Spleen (tissue), 11 donors: ENCODE measurements at regions not wholly inside any gene's neighbourhood (a gene's known extent, or its start where the extent isn't known, plus 50 kb on each side); places are given as distances from the start of the nearest gene placed in this dataset.

Source experiments
- DNase-seq: peaks from one replicate; pipeline ENCODE4 v3.0.0-alpha.2; 2020
- H3K27ac ChIP-seq, 8 donors: fragments of 200-600 bp; sonication (generic) in 7 of 8; 1 replicate in 4 of 8; 2 replicates in 4 of 8; pipeline versions ENCODE4 v1.5.0 to v1.8.0; 2016 to 2021; ENCODE audit warnings: inconsistent platforms in 4 of 8, mild to moderate bottlenecking in 4 of 8, moderate library complexity in 1 of 8
- H3K27me3 ChIP-seq, 7 donors: fragments of 200-600 bp; sonication (generic) in 6 of 7; replicated peaks in 1 of 7; 1 replicate in 4 of 7; 2 replicates in 3 of 7; pipeline versions ENCODE4 v1.5.0 to v1.8.0; 2016 to 2021; ENCODE audit warnings: inconsistent platforms in 3 of 7, mild to moderate bottlenecking in 1 of 7
- H3K36me3 ChIP-seq, 6 donors: fragments of 200-600 bp; sonication (generic) in 5 of 6; 1 replicate in 4 of 6; 2 replicates in 2 of 6; pipeline versions ENCODE4 v1.5.0 to v1.8.0; 2016 to 2021; ENCODE audit warnings: inconsistent platforms in 2 of 6
- H3K4me1 ChIP-seq, 6 donors: fragments of 200-600 bp; sonication (generic) in 5 of 6; 1 replicate in 3 of 6; 2 replicates in 3 of 6; pipeline versions ENCODE4 v1.5.0 to v1.8.0; 2016 to 2021; ENCODE audit warnings: inconsistent platforms in 3 of 6
- H3K4me3 ChIP-seq, 8 donors: fragments of 200-600 bp; sonication (generic) in 7 of 8; 1 replicate in 4 of 8; 2 replicates in 4 of 8; pipeline versions ENCODE4 v1.5.0 to v1.8.0; 2016 to 2021; ENCODE audit warnings: inconsistent platforms in 4 of 8, mild to moderate bottlenecking in 4 of 8, moderate library complexity in 2 of 8
- H3K9me3 ChIP-seq, 8 donors: fragments of 200-600 bp; sonication (generic) in 7 of 8; 1 replicate in 4 of 8; 2 replicates in 4 of 8; pipeline versions ENCODE4 v1.5.0 to v1.8.0; 2016 to 2021; ENCODE audit warnings: inconsistent platforms in 4 of 8
- POLR2A ChIP-seq, 3 donors: fragments of 450-650 bp; IDR thresholded peaks; one replicate each; pipeline ENCODE4 v1.5.1; 2017; ENCODE audit warnings: antibody characterized with exemption in 3 of 3, mild to moderate bottlenecking in 1 of 3
- POLR2AphosphoS5 ChIP-seq, 3 donors: sonication (generic); formaldehyde crosslinking; IDR thresholded peaks; one replicate each; pipeline ENCODE4 v1.5.1; 2017; ENCODE audit warnings: antibody characterized with exemption in 3 of 3
- WGBS, 5 donors: extraction: QIAGEN DNeasy Blood & Tissue Kit in 3 of 5; methylation state at CpG; one replicate each; pipeline versions ENCODE4 v1.1.5 to v1.1.7; 2013 to 2018; 5-methylcytosine and 5-hydroxymethylcytosine counted together
- intact Hi-C: fragments of 100-400 bp; cut with DNase I; formaldehyde crosslinking; loops from one replicate; pipeline ENCODE4 v1.15.0; 2023; ENCODE audit warnings: low total_unique reads
- TF ChIP-seq, protein P1 (sequence below), 11 experiments: fragments of 200-600 bp in 7 of 11; fragments of 450-650 bp in 4 of 11; sonication (generic) in 4 of 11; IDR thresholded peaks in 8 of 11; conservative IDR thresholded peaks in 3 of 11; 1 replicate in 7 of 11; 2 replicates in 4 of 11; pipeline versions ENCODE4 v1.4.0 to v1.8.0; 2016 to 2021; ENCODE audit warnings: antibody characterized with exemption in 11 of 11, inconsistent platforms in 4 of 11, mild to moderate bottlenecking in 1 of 11
- donor health status: healthy with polysubstance abuse.
- donor health status: DM: no; HTN: no; CAD: no; lungs with moderate emphysema.
- donor health status: DM: no; HTN: no; CAD: no.
- donor health status: Bipolar disorder and iron deficiency.
- donor health status: healthy.
- donor health status: DM: no; HTN: no; CAD: no.
- donor health status: DM: yes; HTN: yes; CAD: no.

DNA sequence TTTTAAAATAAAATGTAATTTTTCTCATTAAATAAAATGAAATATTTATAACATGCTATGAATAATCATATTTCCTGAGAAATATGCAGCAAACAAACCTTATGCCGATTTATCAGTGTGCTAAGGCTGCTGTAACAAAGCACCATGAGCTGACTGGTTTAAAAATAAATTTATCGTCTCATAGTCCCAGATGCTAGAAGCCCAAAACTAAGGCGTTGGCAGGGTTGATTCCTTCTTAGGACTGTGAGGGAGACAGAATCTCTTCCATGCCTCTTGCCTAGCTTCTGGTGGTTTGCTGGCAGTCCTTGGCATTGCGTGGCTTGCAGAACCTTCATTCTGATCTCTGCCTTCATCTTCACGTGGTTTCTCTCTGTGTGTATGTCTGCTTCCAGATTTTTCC is 740.3 kb downstream of the OTOL1 start:
- Histone ChIP-seq H3K4me3 (no peak overlapping the region), H3K36me3 (no peaks in the 10 kb centered on the region), H3K27me3 (no peaks in the 10 kb centered on the region), H3K9me3 (no peaks in the 10 kb centered on the region), H3K27ac (no peak overlapping the region), H3K4me1 (no peaks in the 10 kb centered on the region)
- intact Hi-C loops: no loop called here
- no peak for DNase-seq
- TF ChIP-seq, protein P1, sequence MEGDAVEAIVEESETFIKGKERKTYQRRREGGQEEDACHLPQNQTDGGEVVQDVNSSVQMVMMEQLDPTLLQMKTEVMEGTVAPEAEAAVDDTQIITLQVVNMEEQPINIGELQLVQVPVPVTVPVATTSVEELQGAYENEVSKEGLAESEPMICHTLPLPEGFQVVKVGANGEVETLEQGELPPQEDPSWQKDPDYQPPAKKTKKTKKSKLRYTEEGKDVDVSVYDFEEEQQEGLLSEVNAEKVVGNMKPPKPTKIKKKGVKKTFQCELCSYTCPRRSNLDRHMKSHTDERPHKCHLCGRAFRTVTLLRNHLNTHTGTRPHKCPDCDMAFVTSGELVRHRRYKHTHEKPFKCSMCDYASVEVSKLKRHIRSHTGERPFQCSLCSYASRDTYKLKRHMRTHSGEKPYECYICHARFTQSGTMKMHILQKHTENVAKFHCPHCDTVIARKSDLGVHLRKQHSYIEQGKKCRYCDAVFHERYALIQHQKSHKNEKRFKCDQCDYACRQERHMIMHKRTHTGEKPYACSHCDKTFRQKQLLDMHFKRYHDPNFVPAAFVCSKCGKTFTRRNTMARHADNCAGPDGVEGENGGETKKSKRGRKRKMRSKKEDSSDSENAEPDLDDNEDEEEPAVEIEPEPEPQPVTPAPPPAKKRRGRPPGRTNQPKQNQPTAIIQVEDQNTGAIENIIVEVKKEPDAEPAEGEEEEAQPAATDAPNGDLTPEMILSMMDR (IDR thresholded peaks at IDR 0.05 in 8 of 11, conservative IDR thresholded peaks at IDR 0.05 in 3 of 11): no peak
- TF ChIP-seq POLR2AphosphoS5 (IDR thresholded peaks at IDR 0.05) (no peak), POLR2A (IDR thresholded peaks at IDR 0.05) (no peak)
- 76 to 86% (median 81%) methylated on average over 5 of the region's 5 CpGs for WGBS, 5 donors

DNA sequence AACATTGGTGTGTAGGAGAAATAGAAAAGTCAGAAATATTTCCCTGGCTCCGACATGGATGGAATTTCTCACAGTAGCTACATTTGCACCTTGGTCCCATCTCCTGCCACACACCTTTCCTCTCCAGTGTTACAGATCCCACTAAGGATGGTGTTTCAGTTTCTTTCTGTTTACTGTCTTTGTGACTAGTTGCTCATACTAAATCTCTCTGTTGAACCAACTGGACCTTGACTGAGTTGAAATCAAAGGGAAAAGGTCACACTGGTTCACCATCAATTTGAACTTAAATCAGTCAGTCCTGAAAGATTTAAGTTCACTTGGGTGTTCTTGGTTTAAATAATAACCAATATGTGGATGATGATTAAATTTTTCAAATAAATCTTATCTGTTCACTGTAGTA is 754.2 kb downstream of the OTOL1 start:
- WGBS, 5 donors: 52 to 85% (median 77%) methylated on average over 1 of the region's 1 CpG
- TF ChIP-seq POLR2A (IDR thresholded peaks at IDR 0.05) (no peak), POLR2AphosphoS5 (IDR thresholded peaks at IDR 0.05) (no peak)
- TF ChIP-seq, protein P1 (IDR thresholded peaks at IDR 0.05 in 8 of 11, conservative IDR thresholded peaks at IDR 0.05 in 3 of 11): no peak
- DNase-seq: no peak
- intact Hi-C loops: no loop called here
- Histone ChIP-seq H3K27me3 (no peaks in the 10 kb centered on the region), H3K27ac (no peak overlapping the region), H3K4me1 (no peaks in the 10 kb centered on the region), H3K9me3 (peaks cover 0 to 8% (median 0%) of the 10 kb centered on the region in 8 donors), H3K4me3 (no peak overlapping the region), H3K36me3 (no peaks in the 10 kb centered on the region)

DNA sequence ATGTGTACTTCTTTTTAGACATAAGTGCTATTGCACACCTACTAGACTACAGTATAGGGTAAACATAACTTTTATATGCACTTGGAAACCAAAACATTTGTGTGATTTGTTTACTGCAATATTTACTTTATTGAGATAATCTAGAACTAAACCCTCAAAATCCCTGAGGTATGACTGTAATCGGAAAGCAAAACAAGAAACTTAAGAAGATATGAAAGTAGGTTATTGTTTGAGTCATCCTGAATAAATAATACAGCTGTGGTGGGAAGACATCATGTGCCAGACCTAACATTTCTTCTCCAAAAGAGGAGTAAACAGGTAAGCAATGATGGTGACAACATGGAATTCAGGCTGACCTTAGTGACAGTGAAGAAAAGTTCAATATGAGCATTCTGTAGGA is 765.5 kb downstream of the OTOL1 start:
- TF ChIP-seq POLR2A (IDR thresholded peaks at IDR 0.05): no peak
- TF ChIP-seq, protein P1 (IDR thresholded peaks at IDR 0.05 in 8 of 11, conservative IDR thresholded peaks at IDR 0.05 in 3 of 11): no peak
- TF ChIP-seq POLR2AphosphoS5 (IDR thresholded peaks at IDR 0.05): no peak
- H3K9me3 ChIP-seq: no peaks in the 10 kb centered on the region
- no peaks in the 10 kb centered on the region for H3K27me3 ChIP-seq
- 83 to 98% (median 92%) methylated on average over 1 of the region's 1 CpG for WGBS, 5 donors
- no peak overlapping the region for H3K27ac ChIP-seq
- H3K4me3 ChIP-seq: no peak overlapping the region
- no peak for DNase-seq
- H3K36me3 ChIP-seq: no peaks in the 10 kb centered on the region
- H3K4me1 ChIP-seq: no peaks in the 10 kb centered on the region
- intact Hi-C loops: no loop called here

DNA sequence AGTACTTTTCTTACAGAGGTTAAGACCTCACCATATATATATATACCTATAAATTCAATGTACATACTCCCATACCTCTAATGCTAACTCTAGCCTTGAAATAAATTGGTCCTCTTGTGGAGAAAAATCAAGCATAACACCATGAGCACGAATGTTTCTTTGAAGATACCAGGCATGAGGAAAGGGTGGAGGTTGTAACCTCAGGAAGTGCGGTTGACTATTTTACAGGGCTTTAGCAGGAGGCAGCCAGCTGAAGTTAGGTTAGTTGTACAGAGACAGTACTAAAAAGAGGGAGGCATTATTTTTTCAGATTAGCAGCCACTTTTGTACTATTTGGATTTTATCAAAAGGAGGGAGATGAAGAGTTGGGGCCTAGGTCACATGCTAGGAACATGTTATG is 767.0 kb downstream of the OTOL1 start:
- Histone ChIP-seq H3K4me3 (no peak overlapping the region), H3K27me3 (no peaks in the 10 kb centered on the region), H3K4me1 (no peaks in the 10 kb centered on the region), H3K9me3 (no peaks in the 10 kb centered on the region), H3K36me3 (no peaks in the 10 kb centered on the region), H3K27ac (no peak overlapping the region)
- no peak for DNase-seq
- 61 to 74% (median 72%) methylated on average over 2 of the region's 2 CpGs for WGBS, 5 donors
- intact Hi-C loops: no loop called here
- no peak for TF ChIP-seq POLR2A (IDR thresholded peaks at IDR 0.05)
- TF ChIP-seq POLR2AphosphoS5 (IDR thresholded peaks at IDR 0.05): no peak
- TF ChIP-seq, protein P1 (IDR thresholded peaks at IDR 0.05 in 8 of 11, conservative IDR thresholded peaks at IDR 0.05 in 3 of 11): no peak
